ENCODE measurements at regions not wholly inside any gene's neighbourhood (a gene's known extent, or its start where the extent isn't known, plus 50 kb on each side); places are given as distances from the start of the nearest gene placed in this dataset.

- TF ChIP-seq EP300 (conservative IDR thresholded peaks at IDR 0.05; ENCODE audit: poor library complexity, severe bottlenecking): no peak
- TF ChIP-seq POLR2AphosphoS5 (IDR thresholded peaks at IDR 0.05): no peak
- TF ChIP-seq CTCF (IDR thresholded peaks at IDR 0.05; ENCODE audit: poor library complexity, severe bottlenecking): no peak
- no peak for TF ChIP-seq EZH2 (IDR thresholded peaks at IDR 0.05; ENCODE audit: borderline replicate concordance, insufficient read depth, low read length, poor library complexity, severe bottlenecking)
- no peak for TF ChIP-seq RAD21 (conservative IDR thresholded peaks at IDR 0.05)
- TF ChIP-seq REST (IDR thresholded peaks at IDR 0.05; ENCODE audit: borderline replicate concordance): no peak
Measured at GRCh38 chr12:28137414-28137813, 52.8 kb upstream of the CCDC91 start.

Data from neural cell (in vitro differentiated cells).